ENCODE measurements at regions not wholly inside any gene's neighbourhood (a gene's known extent, or its start where the extent isn't known, plus 50 kb on each side); places are given as distances from the start of the nearest gene placed in this dataset.
A peak's percentile ranks its signal among the peaks of the same experiment; 100 is the strongest.
"Not testable (repeated sequence)": the region's sequence is repeated elsewhere in the genome, so short reads cannot be mapped to it uniquely, and the experiment has no call there.

- DNase-seq (ENCODE audit: low read depth in 2 of 2): peak in 1 of 2 donors; percentile 8
Measured at GRCh38 chr12:127125607-127126259, 1141.2 kb upstream of the TMEM132C start.

- DNase-seq (ENCODE audit: low read depth in 2 of 2): no peak
Measured at GRCh38 chr12:127126260-127126628, 1140.7 kb upstream of the TMEM132C start.

- no peak for DNase-seq (ENCODE audit: low read depth in 2 of 2)
Measured at GRCh38 chr12:127127897-127128296, 1139.1 kb upstream of the TMEM132C start.

- no peak for DNase-seq (ENCODE audit: low read depth in 2 of 2)
Measured at GRCh38 chr12:127130506-127131124, 1136.4 kb upstream of the TMEM132C start.

- no peak for DNase-seq (ENCODE audit: low read depth in 2 of 2)
Measured at GRCh38 chr12:127133675-127134335, 1133.2 kb upstream of the TMEM132C start.

- not testable (repeated sequence) for DNase-seq (ENCODE audit: low read depth in 2 of 2)
Measured at GRCh38 chr12:127140864-127141484, 1126.0 kb upstream of the TMEM132C start.

- DNase-seq (ENCODE audit: low read depth in 2 of 2): no peak
Measured at GRCh38 chr12:127143020-127143419, 1124.0 kb upstream of the TMEM132C start.

- no peak for DNase-seq (ENCODE audit: low read depth in 2 of 2)
Measured at GRCh38 chr12:127144770-127145169, 1122.2 kb upstream of the TMEM132C start.

- no peak for DNase-seq (ENCODE audit: low read depth in 2 of 2)
Measured at GRCh38 chr12:127145241-127145928, 1121.6 kb upstream of the TMEM132C start.

- DNase-seq (ENCODE audit: low read depth in 2 of 2): peak; percentile 68 to 71
Measured at GRCh38 chr12:127145929-127146789, 1120.8 kb upstream of the TMEM132C start.

GRCh38 chr12:127146991-127147718 lies 1119.8 kb upstream of the TMEM132C start:
- no peak for DNase-seq (ENCODE audit: low read depth in 2 of 2)

GRCh38 chr12:127147724-127148123 lies 1119.2 kb upstream of the TMEM132C start:
- DNase-seq (ENCODE audit: low read depth in 2 of 2): no peak

GRCh38 chr12:127148318-127148717 lies 1118.7 kb upstream of the TMEM132C start:
- DNase-seq (ENCODE audit: low read depth in 2 of 2): no peak

GRCh38 chr12:127149226-127149964 lies 1117.6 kb upstream of the TMEM132C start:
- DNase-seq (ENCODE audit: low read depth in 2 of 2): no peak

- no peak for DNase-seq (ENCODE audit: low read depth in 2 of 2)
Measured at GRCh38 chr12:127150028-127150427, 1116.9 kb upstream of the TMEM132C start.

GRCh38 chr12:127150479-127150878 lies 1116.5 kb upstream of the TMEM132C start:
- DNase-seq (ENCODE audit: low read depth in 2 of 2): no peak

- DNase-seq (ENCODE audit: low read depth in 2 of 2): no peak
Measured at GRCh38 chr12:127150956-127151355, 1116.0 kb upstream of the TMEM132C start.

GRCh38 chr12:127153996-127154395 lies 1113.0 kb upstream of the TMEM132C start:
- DNase-seq (ENCODE audit: low read depth in 2 of 2): no peak

GRCh38 chr12:127154830-127155229 lies 1112.1 kb upstream of the TMEM132C start:
- DNase-seq (ENCODE audit: low read depth in 2 of 2): not testable (repeated sequence)

Measured in stimulated activated CD8-positive, alpha-beta memory T cell treated with anti-CD3 and anti-CD28 coated beads, Interleukin-2, amount 100 ng/mL, for 48 hours (primary cell).